ENCODE measurements at regions not wholly inside any gene's neighbourhood (a gene's known extent, or its start where the extent isn't known, plus 50 kb on each side); places are given as distances from the start of the nearest gene placed in this dataset.
"Not testable (repeated sequence)": the region's sequence is repeated elsewhere in the genome, so short reads cannot be mapped to it uniquely, and the experiment has no call there.

DNA sequence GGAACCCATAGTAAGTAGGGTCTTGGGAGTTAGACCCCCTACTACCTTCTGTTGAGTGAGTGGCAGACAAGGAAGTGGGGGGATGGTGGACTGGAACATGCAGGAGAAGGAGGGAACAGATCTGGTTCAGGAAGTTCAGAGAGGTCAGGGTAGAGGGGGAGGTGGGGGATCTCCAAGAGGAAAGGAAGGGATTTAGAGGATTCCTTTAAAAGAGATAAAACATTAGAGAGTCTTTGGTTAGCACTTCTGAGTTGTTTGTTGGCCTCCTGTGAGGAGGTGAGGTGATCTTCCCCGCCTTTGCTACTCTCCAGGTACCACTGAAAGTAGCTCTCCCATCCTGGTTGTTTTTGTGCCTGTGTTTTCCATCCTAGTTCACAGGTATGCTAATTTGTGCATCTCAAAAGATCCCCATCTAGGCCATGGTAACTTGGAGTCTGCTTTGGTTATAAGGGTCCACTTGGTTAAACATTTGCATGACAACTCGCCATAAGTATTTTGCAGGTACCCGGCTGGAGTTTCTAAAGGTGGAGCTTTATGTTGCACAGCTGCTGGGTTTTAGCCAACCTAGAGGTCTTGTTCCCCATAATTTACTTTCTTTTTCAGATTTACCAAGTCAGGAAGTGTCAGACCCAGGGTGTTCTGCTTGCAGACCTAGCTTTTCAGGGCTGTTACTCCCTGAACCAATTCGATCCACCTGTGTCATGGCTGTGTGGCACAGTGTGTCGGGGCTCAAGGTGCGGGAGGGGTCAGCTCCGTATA, 79.3 kb upstream of the SORL1 start:
- Histone ChIP-seq H3K9me3 (no peaks in the 10 kb centered on the region), H3K4me1 (replicated peaks) (no peaks in the 10 kb centered on the region), H3K4me3 (no peak overlapping the region), H3K36me3 (no peaks in the 10 kb centered on the region), H3K27ac (no peak overlapping the region), H3K27me3 (replicated peaks; ENCODE audit: insufficient read depth) (no peaks in the 10 kb centered on the region)
- no peak for DNase-seq (ENCODE audit: low spot score)
- TF ChIP-seq POLR2AphosphoS5 (IDR thresholded peaks at IDR 0.05), result no peak
- TF ChIP-seq, protein P1, sequence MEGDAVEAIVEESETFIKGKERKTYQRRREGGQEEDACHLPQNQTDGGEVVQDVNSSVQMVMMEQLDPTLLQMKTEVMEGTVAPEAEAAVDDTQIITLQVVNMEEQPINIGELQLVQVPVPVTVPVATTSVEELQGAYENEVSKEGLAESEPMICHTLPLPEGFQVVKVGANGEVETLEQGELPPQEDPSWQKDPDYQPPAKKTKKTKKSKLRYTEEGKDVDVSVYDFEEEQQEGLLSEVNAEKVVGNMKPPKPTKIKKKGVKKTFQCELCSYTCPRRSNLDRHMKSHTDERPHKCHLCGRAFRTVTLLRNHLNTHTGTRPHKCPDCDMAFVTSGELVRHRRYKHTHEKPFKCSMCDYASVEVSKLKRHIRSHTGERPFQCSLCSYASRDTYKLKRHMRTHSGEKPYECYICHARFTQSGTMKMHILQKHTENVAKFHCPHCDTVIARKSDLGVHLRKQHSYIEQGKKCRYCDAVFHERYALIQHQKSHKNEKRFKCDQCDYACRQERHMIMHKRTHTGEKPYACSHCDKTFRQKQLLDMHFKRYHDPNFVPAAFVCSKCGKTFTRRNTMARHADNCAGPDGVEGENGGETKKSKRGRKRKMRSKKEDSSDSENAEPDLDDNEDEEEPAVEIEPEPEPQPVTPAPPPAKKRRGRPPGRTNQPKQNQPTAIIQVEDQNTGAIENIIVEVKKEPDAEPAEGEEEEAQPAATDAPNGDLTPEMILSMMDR (IDR thresholded peaks at IDR 0.05), result no peak
- TF ChIP-seq POLR2A (IDR thresholded peaks at IDR 0.05), result no peak
- 88% methylated on average over 7 of the region's 7 CpGs for WGBS
- intact Hi-C loops (cut with DNase I), result no loop called here

DNA sequence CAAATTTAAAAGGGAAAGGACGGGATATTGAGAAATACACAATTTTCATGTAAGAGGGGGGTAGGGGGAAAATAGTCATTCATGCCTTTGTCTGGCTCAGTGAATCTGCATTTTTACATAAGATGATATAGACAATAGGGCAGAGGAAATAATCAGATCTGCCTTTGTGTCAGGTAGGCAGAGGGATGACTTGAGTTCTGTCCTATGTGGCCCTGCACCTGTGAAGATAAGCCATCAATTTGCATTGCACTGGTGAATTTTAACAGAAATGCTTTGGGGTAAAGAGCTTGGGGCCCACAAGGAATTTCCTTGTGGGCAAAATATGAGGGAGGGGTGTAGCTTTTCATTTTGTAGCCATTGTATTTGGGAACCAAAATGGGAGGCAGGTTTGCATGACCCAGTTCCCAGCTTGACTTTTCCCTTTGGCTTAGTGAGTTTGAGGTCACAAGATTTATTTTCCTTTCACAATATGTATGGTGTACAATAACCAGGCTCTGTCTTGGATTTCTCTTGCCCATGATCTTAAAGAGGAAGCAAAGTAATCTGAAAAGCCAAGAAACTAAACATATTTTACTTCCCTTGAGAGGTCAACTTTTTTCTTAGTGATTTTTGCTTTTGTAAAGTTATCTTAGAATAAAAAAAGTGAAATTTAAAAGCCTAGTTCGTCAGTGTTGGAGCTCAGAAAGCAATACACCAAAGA, 77.7 kb upstream of the SORL1 start:
- Histone ChIP-seq H3K27ac (no peak overlapping the region), H3K4me1 (replicated peaks) (no peaks in the 10 kb centered on the region), H3K27me3 (replicated peaks; ENCODE audit: insufficient read depth) (no peaks in the 10 kb centered on the region), H3K9me3 (no peaks in the 10 kb centered on the region), H3K4me3 (no peak overlapping the region), H3K36me3 (no peaks in the 10 kb centered on the region)
- 95% methylated on average over 2 of the region's 2 CpGs for WGBS
- no peak for DNase-seq (ENCODE audit: low spot score)
- intact Hi-C loops (cut with DNase I), result no loop called here
- TF ChIP-seq POLR2AphosphoS5 (IDR thresholded peaks at IDR 0.05) (no peak), POLR2A (IDR thresholded peaks at IDR 0.05) (no peak)
- TF ChIP-seq, protein P1 (IDR thresholded peaks at IDR 0.05), result no peak

DNA sequence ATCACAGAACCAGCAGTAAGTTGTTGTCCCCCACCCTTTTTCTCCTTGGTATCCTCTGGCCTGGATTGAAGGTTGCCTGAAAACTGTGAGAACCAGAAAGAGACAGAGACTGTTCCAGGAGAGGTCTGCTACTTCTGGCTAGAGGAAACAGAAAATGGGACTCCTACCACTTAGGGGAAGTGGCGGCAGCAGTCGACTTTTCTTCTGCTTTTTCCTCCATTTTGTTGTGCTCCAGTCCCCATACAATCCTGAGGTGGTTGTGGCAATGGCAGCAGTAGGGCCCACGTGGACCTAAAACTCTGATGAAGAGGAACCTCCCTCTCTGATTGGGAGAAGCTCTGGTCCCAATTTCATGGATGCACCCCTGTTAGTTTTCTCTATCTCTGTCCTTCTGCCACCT, 76.0 kb upstream of the SORL1 start:
- H3K27ac ChIP-seq, result no peak overlapping the region
- H3K36me3 ChIP-seq, result no peaks in the 10 kb centered on the region
- 88% methylated on average over 3 of the region's 3 CpGs for WGBS
- no peak for TF ChIP-seq POLR2AphosphoS5 (IDR thresholded peaks at IDR 0.05)
- TF ChIP-seq, protein P1 (IDR thresholded peaks at IDR 0.05), result no peak
- no peak for TF ChIP-seq POLR2A (IDR thresholded peaks at IDR 0.05)
- no peak for DNase-seq (ENCODE audit: low spot score)
- H3K27me3 ChIP-seq (replicated peaks; ENCODE audit: insufficient read depth), result no peaks in the 10 kb centered on the region
- H3K4me3 ChIP-seq, result no peak overlapping the region
- intact Hi-C loops (cut with DNase I), result no loop called here
- H3K4me1 ChIP-seq (replicated peaks), result no peaks in the 10 kb centered on the region
- no peaks in the 10 kb centered on the region for H3K9me3 ChIP-seq

DNA sequence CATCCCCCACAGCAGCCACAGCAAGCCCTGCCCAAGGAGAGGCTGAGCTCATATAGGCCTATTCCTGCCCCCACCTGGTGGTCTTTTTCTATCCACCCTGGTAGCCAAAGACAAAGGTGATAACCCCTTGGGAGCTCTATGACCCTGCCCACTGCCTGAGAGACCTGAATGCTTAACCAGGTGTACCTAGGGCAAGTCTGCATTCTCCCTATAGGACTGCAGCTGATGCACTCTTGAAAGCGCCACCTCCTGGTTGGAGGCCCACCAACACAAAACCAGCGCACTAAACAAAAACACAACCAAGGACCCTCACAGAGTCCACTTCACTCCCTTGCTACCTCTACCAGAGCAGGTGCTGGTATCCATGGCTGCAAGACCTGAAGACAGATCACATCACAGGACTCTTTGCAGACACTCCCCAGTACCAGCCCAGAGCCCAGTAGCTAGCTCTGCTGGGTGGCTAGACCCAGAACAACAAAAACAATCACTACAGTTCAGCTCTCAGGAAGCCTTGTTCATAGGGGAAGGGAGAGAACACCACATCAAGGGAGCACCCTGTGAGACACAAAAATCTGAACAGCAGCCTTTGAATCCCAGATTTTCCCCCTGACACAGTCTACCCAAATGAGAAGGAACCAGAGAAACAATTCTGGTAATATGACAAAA, 72.8 kb upstream of the SORL1 start:
- H3K9me3 ChIP-seq; DNase-seq (ENCODE audit: low spot score); H3K27me3 ChIP-seq (replicated peaks; ENCODE audit: insufficient read depth); intact Hi-C loops (cut with DNase I); H3K4me3 ChIP-seq; H3K4me1 ChIP-seq (replicated peaks); H3K27ac ChIP-seq; H3K36me3 ChIP-seq: not testable (repeated sequence)
- 100% methylated on average over 2 of the region's 2 CpGs for whole genome bisulfite sequencing

DNA sequence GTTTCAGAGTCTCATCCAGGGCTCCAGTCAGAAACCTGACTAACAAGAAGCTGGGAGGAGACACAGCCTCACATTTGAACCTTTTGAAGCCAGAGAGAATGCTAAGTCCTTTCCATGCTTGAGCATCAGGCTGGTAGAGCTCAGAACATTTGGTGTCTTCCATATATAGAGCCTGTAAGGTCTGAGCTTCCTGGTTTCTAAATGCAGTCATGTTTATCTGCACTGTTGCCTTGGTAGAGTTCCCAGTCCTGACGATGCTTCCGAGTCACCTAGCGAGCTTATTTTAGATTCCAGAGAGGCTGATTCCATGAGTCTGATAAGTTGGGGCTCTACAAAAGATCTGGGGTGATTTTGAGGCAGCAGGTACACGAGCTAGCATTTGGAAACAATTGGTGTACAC, 68.4 kb upstream of the SORL1 start:
- Histone ChIP-seq H3K36me3 (no peaks in the 10 kb centered on the region), H3K27ac (no peak overlapping the region), H3K4me3 (no peak overlapping the region), H3K4me1 (replicated peaks) (no peaks in the 10 kb centered on the region), H3K27me3 (replicated peaks; ENCODE audit: insufficient read depth) (no peaks in the 10 kb centered on the region), H3K9me3 (no peaks in the 10 kb centered on the region)
- 83% methylated on average over 4 of the region's 4 CpGs for WGBS
- peak; percentile 16 for TF ChIP-seq POLR2AphosphoS5 (IDR thresholded peaks at IDR 0.05)
- TF ChIP-seq, protein P1 (IDR thresholded peaks at IDR 0.05), result no peak
- no peak for DNase-seq (ENCODE audit: low spot score)
- intact Hi-C loops (cut with DNase I), result no loop called here
